IMR-90 (cell line): ENCODE measurements at regions not wholly inside any gene's neighbourhood (a gene's known extent, or its start where the extent isn't known, plus 50 kb on each side); places are given as distances from the start of the nearest gene placed in this dataset.
A peak's percentile ranks its signal among the peaks of the same experiment; 100 is the strongest.

Experiments
- ATAC-seq: fragments of 200-7000 bp; cut with Tn5 transposase; 2 replicates; pipeline ENCODE4 v1.9.1; 2020; ENCODE audit warnings: low read depth, mild to moderate bottlenecking, moderate library complexity
- BruUV-seq: library from RNA; stranded (reverse); fragments of 400-500 nt; replicated peaks from 2 replicates; lab custom pipeline; 2021; lab: Mats Ljungman, UMichigan
- CTCF ChIA-PET: fragments of 300-600 bp; formaldehyde crosslinking; extraction: SDS; loops from one replicate; lab custom pipeline; 2021; ENCODE audit warnings: antibody characterized with exemption; lab: Yijun Ruan, JAX
- POLR2A ChIA-PET: fragments of 300-600 bp; sonication (Branson Sonifier 250); formaldehyde crosslinking; loops from one replicate; lab custom pipeline; 2022; ENCODE audit warnings: antibody characterized with exemption; ENCODE audit not compliant: unreplicated experiment; lab: Charles Lee
- DNase-seq: peaks from one replicate; pipeline ENCODE4 v3.0.0; 2013
- H2AFZ ChIP-seq: replicated peaks from 2 replicates; pipeline ENCODE3; 2013; ENCODE audit warnings: low read length, mild to moderate bottlenecking; ENCODE audit not compliant: poor library complexity
- H2AK5ac ChIP-seq: 2 replicates; pipeline ENCODE4 v1.6.1; 2013; ENCODE audit warnings: low read depth, low read length, inconsistent platforms
- H2AK9ac ChIP-seq: replicated peaks from 2 replicates; pipeline ENCODE3; 2013; ENCODE audit warnings: mild to moderate bottlenecking, low read depth, low read length, moderate library complexity; ENCODE audit not compliant: poor library complexity
- H2BK120ac ChIP-seq: 2 replicates; pipeline ENCODE4 v1.6.1; 2013; ENCODE audit warnings: low read depth, low read length, inconsistent platforms
- H2BK15ac ChIP-seq: 3 replicates; pipeline ENCODE4 v1.6.1; 2013; ENCODE audit warnings: low read depth, low read length, inconsistent platforms
- H2BK20ac ChIP-seq: 2 replicates; pipeline ENCODE4 v1.6.1; 2013; ENCODE audit warnings: low read depth, mild to moderate bottlenecking, inconsistent platforms, low read length, moderate library complexity
- H2BK5ac ChIP-seq: 2 replicates; pipeline ENCODE4 v1.6.1; 2013; ENCODE audit warnings: mild to moderate bottlenecking, low read depth, low read length, inconsistent platforms; ENCODE audit not compliant: poor library complexity, severe bottlenecking
- H3K14ac ChIP-seq: replicated peaks from 2 replicates; pipeline ENCODE4 v1.6.1; 2013; ENCODE audit warnings: low read depth, low read length, inconsistent platforms
- H3K18ac ChIP-seq: 2 replicates; pipeline ENCODE4 v1.6.1; 2013; ENCODE audit warnings: low read depth, low read length, control low read depth
- H3K23ac ChIP-seq: 2 replicates; pipeline ENCODE4 v1.6.1; 2013; ENCODE audit warnings: low read depth, low read length, inconsistent platforms
- H3K27ac ChIP-seq: 2 replicates; pipeline ENCODE4 v1.5.1; 2013; ENCODE audit warnings: mild to moderate bottlenecking, control low read depth, low read length; ENCODE audit not compliant: insufficient read depth
- H3K27me3 ChIP-seq: 2 replicates; pipeline ENCODE4 v1.6.1; 2013; ENCODE audit warnings: low read length; ENCODE audit not compliant: control insufficient read depth, insufficient read depth
- H3K36me3 ChIP-seq: 2 replicates; pipeline ENCODE4 v1.6.1; 2013; ENCODE audit warnings: low read length, mixed read lengths; ENCODE audit not compliant: control insufficient read depth, insufficient read depth
- H3K4ac ChIP-seq: 2 replicates; pipeline ENCODE4 v1.6.1; 2013; ENCODE audit warnings: low read depth, low read length, inconsistent platforms
- H3K4me1 ChIP-seq: 2 replicates; pipeline ENCODE4 v1.6.1; 2013; ENCODE audit warnings: low read length, mixed read lengths; ENCODE audit not compliant: control insufficient read depth, insufficient read depth
- H3K4me2 ChIP-seq: 2 replicates; pipeline ENCODE4 v1.6.1; 2013; ENCODE audit warnings: low read depth, mild to moderate bottlenecking, control low read depth, low read length, moderate library complexity
- H3K4me3 ChIP-seq: 2 replicates; pipeline ENCODE4 v1.5.1; 2013; ENCODE audit warnings: low read depth, mild to moderate bottlenecking, control low read depth, low read length, moderate library complexity; ENCODE audit not compliant: insufficient read depth
- H3K56ac ChIP-seq: 2 replicates; pipeline ENCODE4 v1.6.1; 2013; ENCODE audit warnings: low read length, inconsistent platforms; ENCODE audit not compliant: insufficient read depth; ENCODE audit errors: extremely low read depth
- H3K79me1 ChIP-seq, 2 experiments: 2 replicates each; pipeline ENCODE4 v1.6.1; 2013; ENCODE audit warnings: low read length in 2 of 2, inconsistent platforms in 1 of 2, low read depth in 1 of 2
- H3K9ac ChIP-seq: 2 replicates; pipeline ENCODE4 v1.6.1; 2013; ENCODE audit warnings: low read depth, low read length, control low read depth
- H3K9me1 ChIP-seq: 2 replicates; pipeline ENCODE4 v1.6.1; 2013; ENCODE audit warnings: low read length, inconsistent platforms; ENCODE audit not compliant: insufficient read depth
- H3K9me3 ChIP-seq: 2 replicates; pipeline ENCODE4 v1.6.1; 2013; ENCODE audit warnings: low read length; ENCODE audit not compliant: control insufficient read depth, insufficient read depth
- H4K20me1 ChIP-seq: 2 replicates; pipeline ENCODE4 v1.6.1; 2013; ENCODE audit warnings: low read length, inconsistent platforms; ENCODE audit not compliant: insufficient read depth
- H4K5ac ChIP-seq: 2 replicates; pipeline ENCODE4 v1.6.1; 2013; ENCODE audit warnings: mild to moderate bottlenecking, low read depth, low read length, control low read depth
- H4K8ac ChIP-seq, 2 experiments: 2 replicates each; pipeline ENCODE4 v1.6.1; 2013; ENCODE audit warnings: low read depth in 2 of 2, low read length in 2 of 2, control low read depth in 1 of 2, inconsistent platforms in 1 of 2
- H4K91ac ChIP-seq: 2 replicates; pipeline ENCODE4 v1.6.1; 2013; ENCODE audit warnings: low read depth, low read length, inconsistent platforms; ENCODE audit not compliant: insufficient read depth
- BHLHE40 ChIP-seq: fragments of 150-350 bp; IDR thresholded peaks from 2 replicates; pipeline ENCODE4 v1.6.1; 2016; ENCODE audit warnings: mild to moderate bottlenecking, low read depth, low read length
- CEBPB ChIP-seq: IDR thresholded peaks from 2 replicates; pipeline ENCODE4 v1.6.1; 2012; ENCODE audit warnings: low read depth, low read length, improper control_type of control experiment
- CHD1 ChIP-seq: IDR thresholded peaks from 2 replicates; pipeline ENCODE4 v1.6.1; 2012; ENCODE audit warnings: low read depth, low read length, improper control_type of control experiment
- CTCF ChIP-seq: conservative IDR thresholded peaks from 2 replicates; pipeline ENCODE4 v1.5.1; 2012; ENCODE audit warnings: mild to moderate bottlenecking, low read depth, low read length, improper control_type of control experiment
- FOS ChIP-seq: fragments of 150-350 bp; IDR thresholded peaks from 2 replicates; pipeline ENCODE4 v1.6.1; 2016; ENCODE audit warnings: low read depth, low read length
- MAFK ChIP-seq: IDR thresholded peaks from 2 replicates; pipeline ENCODE4 v1.6.1; 2012; ENCODE audit warnings: low read depth, low read length, improper control_type of control experiment
- MAZ ChIP-seq: IDR thresholded peaks from 2 replicates; pipeline ENCODE4 v1.6.1; 2012; ENCODE audit warnings: low read depth, mild to moderate bottlenecking, low read length, improper control_type of control experiment, moderate library complexity, borderline replicate concordance
- MXI1 ChIP-seq: IDR thresholded peaks from 2 replicates; pipeline ENCODE4 v1.6.1; 2012; ENCODE audit warnings: low read depth, mild to moderate bottlenecking, low read length, moderate library complexity, borderline replicate concordance
- NFE2L2 ChIP-seq: fragments of 150-350 bp; IDR thresholded peaks from 2 replicates; pipeline ENCODE4 v1.6.1; 2016; ENCODE audit warnings: low read depth, mild to moderate bottlenecking, low read length
- POLR2A ChIP-seq: IDR thresholded peaks from 2 replicates; pipeline ENCODE4 v1.6.1; 2012; ENCODE audit warnings: mild to moderate bottlenecking, low read depth, low read length
- RAD21 ChIP-seq: IDR thresholded peaks from 2 replicates; pipeline ENCODE4 v1.6.1; 2012; ENCODE audit warnings: low read length, improper control_type of control experiment
- RCOR1 ChIP-seq: IDR thresholded peaks from 2 replicates; pipeline ENCODE4 v1.6.1; 2012; ENCODE audit warnings: mild to moderate bottlenecking, low read length, improper control_type of control experiment; ENCODE audit not compliant: insufficient replicate concordance
- RFX5 ChIP-seq: IDR thresholded peaks from 2 replicates; pipeline ENCODE4 v1.8.0; 2012; ENCODE audit warnings: low read depth, mild to moderate bottlenecking, low read length, moderate library complexity
- SMC3 ChIP-seq: fragments of 150-350 bp; IDR thresholded peaks from 2 replicates; pipeline ENCODE4 v1.6.1; 2016; ENCODE audit warnings: low read depth, mild to moderate bottlenecking, antibody characterized with exemption, low read length, moderate library complexity
- USF2 ChIP-seq: fragments of 150-350 bp; IDR thresholded peaks from 2 replicates; pipeline ENCODE4 v1.6.1; 2017; ENCODE audit warnings: mild to moderate bottlenecking, antibody characterized with exemption, low read length, low read depth
- WGBS, 2 experiments: methylation state at CpG; one replicate each; pipeline versions ENCODE4 v1.1.5 to v1.1.7; 2013; ENCODE audit warnings: missing lambda C conversion rate in 2 of 2; ENCODE audit not compliant: insufficient read length in 1 of 2; ENCODE audit errors: extremely low coverage in 2 of 2; 5-methylcytosine and 5-hydroxymethylcytosine counted together
- dilution Hi-C: fragments of 300-500 bp; cut with HindIII; formaldehyde crosslinking; loops from one replicate; pipeline ENCODE4 v1.14.3; 2018; ENCODE audit warnings: low sequenced_read_pairs; ENCODE audit not compliant: unreplicated experiment
- in situ Hi-C: fragments of 300-500 bp; cut with MboI; formaldehyde crosslinking; loops from 3 replicates; pipeline ENCODE4 v1.14.3; 2019; ENCODE audit warnings: low sequenced_read_pairs, inconsistent platforms, mixed read lengths
- intact Hi-C: fragments of 100-400 bp; cut with micrococcal nuclease; formaldehyde crosslinking; loops from 2 replicates; pipeline ENCODE4 v1.10.0; 2022
- TF ChIP-seq, protein P1 (sequence below): fragments of 150-350 bp; IDR thresholded peaks from 2 replicates; pipeline ENCODE4 v1.6.1; 2016; ENCODE audit warnings: low read depth, mild to moderate bottlenecking, low read length, moderate library complexity, borderline replicate concordance

- no peak overlapping the region for H3K23ac ChIP-seq
- H3K9me1 ChIP-seq = no peaks in the 10 kb centered on the region
- H3K4ac ChIP-seq = no peak overlapping the region
- H3K36me3 ChIP-seq = no peaks in the 10 kb centered on the region
- H4K5ac ChIP-seq = no peak overlapping the region
- H3K27ac ChIP-seq = peak overlapping the region; percentile 94; the same call in 1 of the 2 replicates
- no peak; the same call in 1 of the 2 replicates for ATAC-seq
- H4K91ac ChIP-seq = no peak overlapping the region
- BruUV-seq = no TSS peak
- intact Hi-C loops = no loop called here
- no peak overlapping the region; the same call in 1 of the 2 replicates for H3K18ac ChIP-seq
- H2AK5ac ChIP-seq = no peak overlapping the region
- peaks cover 8% of the 10 kb centered on the region; the same call in 1 of the 2 replicates for H3K4me1 ChIP-seq
- in situ Hi-C loops = no loop called here
- no peaks in the 10 kb centered on the region for H3K9me3 ChIP-seq
- H2BK20ac ChIP-seq = no peak overlapping the region
- H2BK5ac ChIP-seq = no peak overlapping the region
- H2BK15ac ChIP-seq = no peak overlapping the region
- WGBS, 2 experiments = no CpG with 5 or more reads among the region's 1 CpG
- no peak for TF ChIP-seq SMC3
- no peak for TF ChIP-seq USF2
- no peak for TF ChIP-seq NFE2L2
- TF ChIP-seq MAZ = no peak
- TF ChIP-seq MXI1 = no peak
- no peak for TF ChIP-seq FOS
- no peak for TF ChIP-seq POLR2A
- TF ChIP-seq, protein P1, sequence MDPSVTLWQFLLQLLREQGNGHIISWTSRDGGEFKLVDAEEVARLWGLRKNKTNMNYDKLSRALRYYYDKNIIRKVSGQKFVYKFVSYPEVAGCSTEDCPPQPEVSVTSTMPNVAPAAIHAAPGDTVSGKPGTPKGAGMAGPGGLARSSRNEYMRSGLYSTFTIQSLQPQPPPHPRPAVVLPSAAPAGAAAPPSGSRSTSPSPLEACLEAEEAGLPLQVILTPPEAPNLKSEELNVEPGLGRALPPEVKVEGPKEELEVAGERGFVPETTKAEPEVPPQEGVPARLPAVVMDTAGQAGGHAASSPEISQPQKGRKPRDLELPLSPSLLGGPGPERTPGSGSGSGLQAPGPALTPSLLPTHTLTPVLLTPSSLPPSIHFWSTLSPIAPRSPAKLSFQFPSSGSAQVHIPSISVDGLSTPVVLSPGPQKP = no peak
- TF ChIP-seq CEBPB = no peak
- TF ChIP-seq CTCF = no peak
- TF ChIP-seq RAD21 = no peak
- no peak for TF ChIP-seq RFX5
- no peak for TF ChIP-seq RCOR1
- TF ChIP-seq BHLHE40 = no peak
- TF ChIP-seq CHD1 = no peak
- no peak for TF ChIP-seq MAFK
- no peaks in the 10 kb centered on the region for H3K27me3 ChIP-seq
- H3K9ac ChIP-seq = no peak overlapping the region
- no peak overlapping the region for H2AFZ ChIP-seq
- H2AK9ac ChIP-seq = no peak overlapping the region
- H3K14ac ChIP-seq = no peak overlapping the region
- dilution Hi-C loops = no loop called here
- H3K4me3 ChIP-seq = no peak overlapping the region
- H3K79me1 ChIP-seq = no peaks in the 10 kb centered on the region
- no peak for DNase-seq
- H3K56ac ChIP-seq = no peak overlapping the region
- ChIA-PET CTCF (no interaction called here), POLR2A (no interaction called here)
- H2BK120ac ChIP-seq = no peak overlapping the region
- H3K4me2 ChIP-seq = no peak overlapping the region; the same call in 1 of the 2 replicates
- no peaks in the 10 kb centered on the region for H4K20me1 ChIP-seq
- H4K8ac ChIP-seq = no peak overlapping the region
Observed at GRCh38 chr7:25786936-25787335, 365.1 kb upstream of the NFE2L3 start.
